ENCODE measurements at regions not wholly inside any gene's neighbourhood (a gene's known extent, or its start where the extent isn't known, plus 50 kb on each side); places are given as distances from the start of the nearest gene placed in this dataset.

DNA sequence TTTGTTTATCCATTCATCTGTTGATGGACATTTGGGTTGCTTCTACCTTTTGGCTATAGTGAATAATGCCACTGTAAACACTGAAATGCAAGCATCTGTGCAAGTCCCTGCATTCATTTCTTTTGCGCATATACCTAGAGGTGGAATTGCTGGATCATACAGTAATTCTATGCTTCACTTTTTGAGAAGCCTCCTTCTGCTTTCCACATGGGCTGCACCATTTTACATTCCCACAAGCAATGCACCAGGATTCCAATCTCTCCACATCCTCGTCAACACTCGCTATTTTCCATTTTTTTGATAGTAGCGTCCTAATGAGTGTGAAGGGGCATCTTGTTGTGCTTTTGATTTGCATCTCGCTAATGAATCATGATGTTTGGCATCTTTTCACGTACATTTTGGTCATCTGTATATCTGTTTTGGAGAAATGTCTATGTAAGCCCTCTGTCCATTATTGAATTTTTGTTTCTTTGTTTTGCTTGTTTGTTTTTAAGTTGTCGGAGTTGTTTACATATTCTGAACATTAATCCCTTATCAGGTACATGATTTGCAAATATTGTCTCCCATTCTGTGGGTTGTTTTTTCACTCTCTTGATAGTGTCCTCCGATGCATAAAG lies 335.4 kb downstream of the RRAGC start:
- TF ChIP-seq SUZ12 (IDR thresholded peaks at IDR 0.05; ENCODE audit: extremely low read depth, insufficient read depth, insufficient read length), result no peak
- TF ChIP-seq YY1 (IDR thresholded peaks at IDR 0.05; ENCODE audit: insufficient read depth, insufficient read length), result no peak
